ENCODE measurements at regions not wholly inside any gene's neighbourhood (a gene's known extent, or its start where the extent isn't known, plus 50 kb on each side); places are given as distances from the start of the nearest gene placed in this dataset.
A peak's percentile ranks its signal among the peaks of the same experiment; 100 is the strongest.
"Not testable (repeated sequence)": the region's sequence is repeated elsewhere in the genome, so short reads cannot be mapped to it uniquely, and the experiment has no call there.

- Histone ChIP-seq H2BK5ac (ENCODE audit: low read length) (no peak overlapping the region), H3K9me3 (replicated peaks in 1 of 2; ENCODE audit: control insufficient read depth in 2 of 2, insufficient read depth in 1 of 2, low read depth in 1 of 2, low read length in 2 of 2) (no peaks in the 10 kb centered on the region), H3K4me2 (ENCODE audit: insufficient read depth, low read length, poor library complexity, severe bottlenecking) (no peak overlapping the region), H2AK5ac (ENCODE audit: low read depth, low read length) (no peak overlapping the region), H3K79me1 (ENCODE audit: low read depth, low read length) (no peaks in the 10 kb centered on the region), H3K18ac (ENCODE audit: low read length) (peak overlapping the region; percentile 36), H3K23ac (ENCODE audit: low read depth, low read length, poor library complexity) (no peak overlapping the region), H3K4me1 (ENCODE audit: control insufficient read depth in 2 of 2, insufficient read depth in 1 of 2, low read depth in 1 of 2, low read length in 2 of 2) (peaks cover 4 to 9% of the 10 kb centered on the region in 2 donors), H3K27me3 (ENCODE audit: control insufficient read depth in 3 of 3, insufficient read depth in 3 of 3, low read depth in 1 of 3, low read length in 3 of 3) (peaks cover 0 to 31% (median 2%) of the 10 kb centered on the region in 3 experiments), H4K8ac (ENCODE audit: low read depth, low read length) (no peak overlapping the region), H3K36me3 (replicated peaks in 1 of 2; ENCODE audit: control insufficient read depth in 2 of 2, insufficient read depth in 2 of 2, low read length in 2 of 2) (no peaks in the 10 kb centered on the region), H3K14ac (ENCODE audit: low read length) (no peak overlapping the region), H3K4me3 (ENCODE audit: low read length in 2 of 2) (peak overlapping the region in 1 of 2 donors; percentile 11), H2BK15ac (ENCODE audit: low read length) (no peak overlapping the region), H3K9ac (ENCODE audit: low read depth, low read length, poor library complexity) (no peak overlapping the region), H4K91ac (ENCODE audit: low read depth, low read length, poor library complexity) (no peak overlapping the region), H2AFZ (ENCODE audit: low read length) (peak overlapping the region; percentile 63), H2BK120ac (ENCODE audit: low read depth, low read length) (no peak overlapping the region), H3K27ac (replicated peaks; ENCODE audit: low read length) (no peak overlapping the region), H2BK12ac (ENCODE audit: low read length) (no peak overlapping the region), H3K4ac (ENCODE audit: low read length) (no peak overlapping the region)
- DNase-seq (ENCODE audit: low spot score), result no peak
- no CpG with 5 or more reads among the region's 5 CpGs for WGBS, 2 donors (ENCODE audit: extremely low coverage in 2 of 2, insufficient read length in 2 of 2, insufficient replicate concordance in 1 of 2)
Observed at GRCh38 chr9:89695441-89695891, 90.7 kb downstream of the GADD45G start.

- peaks cover 0 to 31% (median 2%) of the 10 kb centered on the region in 3 experiments for H3K27me3 ChIP-seq (ENCODE audit: control insufficient read depth in 3 of 3, insufficient read depth in 3 of 3, low read depth in 1 of 3, low read length in 3 of 3)
- not testable (repeated sequence) for H2BK5ac ChIP-seq (ENCODE audit: low read length); H3K9me3 ChIP-seq (replicated peaks in 1 of 2; ENCODE audit: control insufficient read depth in 2 of 2, insufficient read depth in 1 of 2, low read depth in 1 of 2, low read length in 2 of 2); H3K9ac ChIP-seq (ENCODE audit: low read depth, low read length, poor library complexity); H3K4me2 ChIP-seq (ENCODE audit: insufficient read depth, low read length, poor library complexity, severe bottlenecking); H2BK120ac ChIP-seq (ENCODE audit: low read depth, low read length); H3K23ac ChIP-seq (ENCODE audit: low read depth, low read length, poor library complexity); H3K4me3 ChIP-seq (ENCODE audit: low read length in 2 of 2); DNase-seq (ENCODE audit: low spot score); H3K4ac ChIP-seq (ENCODE audit: low read length); H3K14ac ChIP-seq (ENCODE audit: low read length); H3K27ac ChIP-seq (replicated peaks; ENCODE audit: low read length); H3K36me3 ChIP-seq (replicated peaks in 1 of 2; ENCODE audit: control insufficient read depth in 2 of 2, insufficient read depth in 2 of 2, low read length in 2 of 2); H4K91ac ChIP-seq (ENCODE audit: low read depth, low read length, poor library complexity); H3K18ac ChIP-seq (ENCODE audit: low read length); H2AFZ ChIP-seq (ENCODE audit: low read length); H2AK5ac ChIP-seq (ENCODE audit: low read depth, low read length); H4K8ac ChIP-seq (ENCODE audit: low read depth, low read length); H3K4me1 ChIP-seq (ENCODE audit: control insufficient read depth in 2 of 2, insufficient read depth in 1 of 2, low read depth in 1 of 2, low read length in 2 of 2); H2BK12ac ChIP-seq (ENCODE audit: low read length); H3K79me1 ChIP-seq (ENCODE audit: low read depth, low read length); H2BK15ac ChIP-seq (ENCODE audit: low read length)
- WGBS, 2 donors (ENCODE audit: extremely low coverage in 2 of 2, insufficient read length in 2 of 2, insufficient replicate concordance in 1 of 2), result no CpG with 5 or more reads among the region's 6 CpGs
Observed at GRCh38 chr9:89695979-89696378, 91.2 kb downstream of the GADD45G start.

GRCh38 chr9:89696780-89697179 lies 92.0 kb downstream of the GADD45G start:
- H4K8ac ChIP-seq (ENCODE audit: low read depth, low read length), result no peak overlapping the region
- H3K4ac ChIP-seq (ENCODE audit: low read length), result no peak overlapping the region
- no peak overlapping the region for H3K4me3 ChIP-seq (ENCODE audit: low read length in 2 of 2)
- no peak overlapping the region for H2BK15ac ChIP-seq (ENCODE audit: low read length)
- H2AK5ac ChIP-seq (ENCODE audit: low read depth, low read length), result no peak overlapping the region
- H3K27me3 ChIP-seq (ENCODE audit: control insufficient read depth in 3 of 3, insufficient read depth in 3 of 3, low read depth in 1 of 3, low read length in 3 of 3), result peaks cover 0 to 26% (median 2%) of the 10 kb centered on the region in 3 experiments
- no peak overlapping the region for H2BK120ac ChIP-seq (ENCODE audit: low read depth, low read length)
- H3K36me3 ChIP-seq (replicated peaks in 1 of 2; ENCODE audit: control insufficient read depth in 2 of 2, insufficient read depth in 2 of 2, low read length in 2 of 2), result no peaks in the 10 kb centered on the region
- no CpG with 5 or more reads among the region's 2 CpGs for WGBS, 2 donors (ENCODE audit: extremely low coverage in 2 of 2, insufficient read length in 2 of 2, insufficient replicate concordance in 1 of 2)
- H2AFZ ChIP-seq (ENCODE audit: low read length), result no peak overlapping the region
- no peak overlapping the region for H3K4me2 ChIP-seq (ENCODE audit: insufficient read depth, low read length, poor library complexity, severe bottlenecking)
- H3K9me3 ChIP-seq (replicated peaks in 1 of 2; ENCODE audit: control insufficient read depth in 2 of 2, insufficient read depth in 1 of 2, low read depth in 1 of 2, low read length in 2 of 2), result no peaks in the 10 kb centered on the region
- no peak overlapping the region for H3K9ac ChIP-seq (ENCODE audit: low read depth, low read length, poor library complexity)
- no peak overlapping the region for H3K27ac ChIP-seq (replicated peaks; ENCODE audit: low read length)
- H2BK5ac ChIP-seq (ENCODE audit: low read length), result no peak overlapping the region
- no peak overlapping the region for H3K18ac ChIP-seq (ENCODE audit: low read length)
- no peak overlapping the region for H3K14ac ChIP-seq (ENCODE audit: low read length)
- H3K4me1 ChIP-seq (ENCODE audit: control insufficient read depth in 2 of 2, insufficient read depth in 1 of 2, low read depth in 1 of 2, low read length in 2 of 2), result peaks cover 4 to 9% of the 10 kb centered on the region in 2 donors
- H2BK12ac ChIP-seq (ENCODE audit: low read length), result no peak overlapping the region
- H4K91ac ChIP-seq (ENCODE audit: low read depth, low read length, poor library complexity), result no peak overlapping the region
- H3K23ac ChIP-seq (ENCODE audit: low read depth, low read length, poor library complexity), result no peak overlapping the region
- H3K79me1 ChIP-seq (ENCODE audit: low read depth, low read length), result no peaks in the 10 kb centered on the region
- no peak for DNase-seq (ENCODE audit: low spot score)

DNA sequence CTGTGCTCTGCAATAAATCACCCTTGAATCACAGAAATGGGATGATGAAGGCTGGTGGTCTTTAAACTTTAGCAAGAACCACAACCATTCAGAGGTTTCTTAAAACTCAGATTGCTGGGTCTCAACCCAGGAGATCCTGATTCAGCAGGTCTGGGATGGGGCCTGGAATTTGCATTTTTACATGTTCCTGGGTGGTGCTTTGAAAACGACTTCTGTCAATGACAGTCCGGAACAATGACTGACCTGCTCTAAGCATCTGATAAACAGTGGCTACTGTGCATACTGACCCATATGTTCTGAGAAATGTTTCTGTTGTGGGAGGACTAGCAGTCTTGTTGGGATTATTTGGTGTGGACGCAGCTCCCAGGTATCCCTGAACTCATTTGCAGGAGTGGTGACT lies 92.7 kb downstream of the GADD45G start:
- Histone ChIP-seq H3K23ac (ENCODE audit: low read depth, low read length, poor library complexity) (no peak overlapping the region), H2BK5ac (ENCODE audit: low read length) (no peak overlapping the region), H2BK15ac (ENCODE audit: low read length) (no peak overlapping the region), H2AFZ (ENCODE audit: low read length) (no peak overlapping the region), H3K27ac (replicated peaks; ENCODE audit: low read length) (no peak overlapping the region), H4K8ac (ENCODE audit: low read depth, low read length) (no peak overlapping the region), H2BK120ac (ENCODE audit: low read depth, low read length) (no peak overlapping the region), H3K4me3 (ENCODE audit: low read length in 2 of 2) (no peak overlapping the region), H3K36me3 (replicated peaks in 1 of 2; ENCODE audit: control insufficient read depth in 2 of 2, insufficient read depth in 2 of 2, low read length in 2 of 2) (no peaks in the 10 kb centered on the region), H3K9ac (ENCODE audit: low read depth, low read length, poor library complexity) (no peak overlapping the region), H4K91ac (ENCODE audit: low read depth, low read length, poor library complexity) (no peak overlapping the region), H3K27me3 (ENCODE audit: control insufficient read depth in 3 of 3, insufficient read depth in 3 of 3, low read depth in 1 of 3, low read length in 3 of 3) (peaks cover 0 to 29% (median 2%) of the 10 kb centered on the region in 3 experiments), H3K4me1 (ENCODE audit: control insufficient read depth in 2 of 2, insufficient read depth in 1 of 2, low read depth in 1 of 2, low read length in 2 of 2) (peaks cover 4 to 9% of the 10 kb centered on the region in 2 donors), H2AK5ac (ENCODE audit: low read depth, low read length) (no peak overlapping the region), H3K9me3 (replicated peaks in 1 of 2; ENCODE audit: control insufficient read depth in 2 of 2, insufficient read depth in 1 of 2, low read depth in 1 of 2, low read length in 2 of 2) (no peaks in the 10 kb centered on the region), H3K4me2 (ENCODE audit: insufficient read depth, low read length, poor library complexity, severe bottlenecking) (no peak overlapping the region), H3K79me1 (ENCODE audit: low read depth, low read length) (no peaks in the 10 kb centered on the region), H2BK12ac (ENCODE audit: low read length) (no peak overlapping the region), H3K4ac (ENCODE audit: low read length) (no peak overlapping the region), H3K14ac (ENCODE audit: low read length) (no peak overlapping the region), H3K18ac (ENCODE audit: low read length) (no peak overlapping the region)
- DNase-seq (ENCODE audit: low spot score), result no peak
- WGBS, 2 donors (ENCODE audit: extremely low coverage in 2 of 2, insufficient read length in 2 of 2, insufficient replicate concordance in 1 of 2), result no CpG with 5 or more reads among the region's 3 CpGs

All from neuronal stem cell (in vitro differentiated cells).